Immature natural killer cell (primary cell): ENCODE measurements at regions not wholly inside any gene's neighbourhood (a gene's known extent, or its start where the extent isn't known, plus 50 kb on each side); places are given as distances from the start of the nearest gene placed in this dataset.
A peak's percentile ranks its signal among the peaks of the same experiment; 100 is the strongest.

Experiments
- DNase-seq, 3 donors: peaks; one replicate each; pipeline ENCODE4 v3.0.0; 2022; ENCODE audit warnings: mixed read lengths in 1 of 3
- H3K27ac Mint-ChIP-seq, 6 donors: one replicate each; pipeline ENCODE4 v1.8.0; 2020; ENCODE audit warnings: mixed read lengths in 6 of 6, mild to moderate bottlenecking in 5 of 6, inconsistent platforms in 4 of 6, moderate library complexity in 3 of 6
- H3K27me3 Mint-ChIP-seq, 3 donors: one replicate each; pipeline ENCODE4 v1.8.0; 2020 to 2021; ENCODE audit warnings: low read depth in 3 of 3, mild to moderate bottlenecking in 3 of 3, mixed read lengths in 3 of 3, moderate library complexity in 3 of 3, inconsistent platforms in 1 of 3
- H3K36me3 Mint-ChIP-seq, 3 donors: one replicate each; pipeline ENCODE4 v1.8.0; 2020; ENCODE audit warnings: mixed read lengths in 3 of 3, inconsistent platforms in 2 of 3, mild to moderate bottlenecking in 2 of 3
- H3K4me1 Mint-ChIP-seq, 2 donors: one replicate each; pipeline ENCODE4 v1.8.0; 2020; ENCODE audit warnings: inconsistent platforms in 2 of 2, mild to moderate bottlenecking in 2 of 2, mixed read lengths in 2 of 2, moderate library complexity in 1 of 2
- H3K4me3 Mint-ChIP-seq, 5 donors: one replicate each; pipeline ENCODE4 v1.8.0; 2020; ENCODE audit warnings: mild to moderate bottlenecking in 5 of 5, mixed read lengths in 5 of 5, inconsistent platforms in 3 of 5, moderate library complexity in 3 of 5
- H3K9me3 Mint-ChIP-seq, 6 donors: one replicate each; pipeline ENCODE4 v1.8.0; 2020; ENCODE audit warnings: mild to moderate bottlenecking in 6 of 6, mixed read lengths in 6 of 6, inconsistent platforms in 4 of 6, moderate library complexity in 3 of 6

- Mint-ChIP-seq H3K4me1 (peaks cover 7 to 13% of the 10 kb centered on the region in 2 donors), H3K9me3 (peaks cover 0 to 24% (median 6%) of the 10 kb centered on the region in 6 donors), H3K4me3 (no peak overlapping the region), H3K27me3 (peaks cover 0 to 2% (median 0%) of the 10 kb centered on the region in 3 donors), H3K36me3 (peaks cover 0 to 3% (median 0%) of the 10 kb centered on the region in 3 donors), H3K27ac (no peak overlapping the region)
- no peak for DNase-seq
These were observed 806.8 kb downstream of the PCDH18 start for GRCh38 chr4:136725286-136726081.

- DNase-seq, result no peak
- peaks cover 0 to 19% (median 2%) of the 10 kb centered on the region in 6 donors for H3K9me3 Mint-ChIP-seq
- H3K4me3 Mint-ChIP-seq, result peak overlapping the region in 1 of 5 donors; percentile 50
- peaks cover 0 to 1% of the 10 kb centered on the region in 2 donors for H3K4me1 Mint-ChIP-seq
- H3K36me3 Mint-ChIP-seq, result no peaks in the 10 kb centered on the region
- H3K27me3 Mint-ChIP-seq, result peaks cover 0 to 3% (median 0%) of the 10 kb centered on the region in 3 donors
- no peak overlapping the region for H3K27ac Mint-ChIP-seq
These were observed 819.2 kb downstream of the PCDH18 start for GRCh38 chr4:136713140-136713539.

- no peak for DNase-seq
- Mint-ChIP-seq H3K27ac (no peak overlapping the region), H3K27me3 (peaks cover 0 to 6% (median 0%) of the 10 kb centered on the region in 3 donors), H3K36me3 (no peaks in the 10 kb centered on the region), H3K4me1 (peaks cover 0 to 1% of the 10 kb centered on the region in 2 donors), H3K4me3 (no peak overlapping the region), H3K9me3 (peaks cover 0 to 19% (median under 1%) of the 10 kb centered on the region in 6 donors)
These were observed 822.4 kb downstream of the PCDH18 start for GRCh38 chr4:136709897-136710296.

- Mint-ChIP-seq H3K4me3 (no peak overlapping the region), H3K9me3 (peaks cover 0 to 13% (median under 1%) of the 10 kb centered on the region in 6 donors)
These were observed 825.4 kb downstream of the PCDH18 start for GRCh38 chr4:136706942-136707341.

GRCh38 chr4:136699905-136700304, 832.4 kb downstream of the PCDH18 start:
- Mint-ChIP-seq H3K4me3 (no peak overlapping the region), H3K27me3 (peaks cover 0 to 3% (median 2%) of the 10 kb centered on the region in 3 donors), H3K27ac (no peak overlapping the region), H3K9me3 (peaks cover 0 to 19% (median 5%) of the 10 kb centered on the region in 6 donors), H3K36me3 (no peaks in the 10 kb centered on the region), H3K4me1 (no peaks in the 10 kb centered on the region)
- DNase-seq, result no peak

More at GRCh38 chr4:136706942-136707341, 825.4 kb downstream of the PCDH18 start:
- Mint-ChIP-seq H3K27me3 (peaks cover 0 to 3% (median 0%) of the 10 kb centered on the region in 3 donors), H3K4me1 (no peaks in the 10 kb centered on the region), H3K27ac (no peak overlapping the region), H3K36me3 (no peaks in the 10 kb centered on the region)
- no peak for DNase-seq

- no peak for DNase-seq
- H3K27me3 Mint-ChIP-seq, result peaks cover 0 to 6% (median under 1%) of the 10 kb centered on the region in 3 donors
These were observed 840.7 kb downstream of the PCDH18 start for GRCh38 chr4:136691607-136692006.

GRCh38 chr4:136690360-136690759, 841.9 kb downstream of the PCDH18 start:
- Mint-ChIP-seq H3K9me3 (peaks cover 0 to 19% (median 4%) of the 10 kb centered on the region in 6 donors), H3K4me1 (peaks cover 0 to 9% of the 10 kb centered on the region in 2 donors), H3K27me3 (peaks cover 0 to 3% (median 0%) of the 10 kb centered on the region in 3 donors), H3K27ac (no peak overlapping the region), H3K36me3 (peaks cover 0 to 5% (median 4%) of the 10 kb centered on the region in 3 donors), H3K4me3 (no peak overlapping the region)
- no peak for DNase-seq

More at GRCh38 chr4:136691607-136692006, 840.7 kb downstream of the PCDH18 start:
- peaks cover 0 to 26% (median 3%) of the 10 kb centered on the region in 6 donors for H3K9me3 Mint-ChIP-seq
- H3K4me1 Mint-ChIP-seq, result peaks cover 0 to 6% of the 10 kb centered on the region in 2 donors
- peaks cover 0 to 5% (median 4%) of the 10 kb centered on the region in 3 donors for H3K36me3 Mint-ChIP-seq
- H3K4me3 Mint-ChIP-seq, result no peak overlapping the region
- no peak overlapping the region for H3K27ac Mint-ChIP-seq

- no peak overlapping the region for H3K27ac Mint-ChIP-seq
- H3K4me1 Mint-ChIP-seq, result peaks cover 0 to 9% of the 10 kb centered on the region in 2 donors
- peaks cover 0 to 3% (median 3%) of the 10 kb centered on the region in 3 donors for H3K27me3 Mint-ChIP-seq
- peaks cover 0 to 5% (median 4%) of the 10 kb centered on the region in 3 donors for H3K36me3 Mint-ChIP-seq
- DNase-seq, result no peak
- H3K9me3 Mint-ChIP-seq, result peaks cover 0 to 24% (median 7%) of the 10 kb centered on the region in 6 donors
- no peak overlapping the region for H3K4me3 Mint-ChIP-seq
These were observed 844.7 kb downstream of the PCDH18 start for GRCh38 chr4:136687596-136687995.

- peaks cover 0 to 24% (median 7%) of the 10 kb centered on the region in 6 donors for H3K9me3 Mint-ChIP-seq
- peaks cover 0 to 3% (median 3%) of the 10 kb centered on the region in 3 donors for H3K27me3 Mint-ChIP-seq
- DNase-seq, result no peak
- no peak overlapping the region for H3K27ac Mint-ChIP-seq
- H3K36me3 Mint-ChIP-seq, result peaks cover 0 to 5% (median 4%) of the 10 kb centered on the region in 3 donors
- peaks cover 0 to 9% of the 10 kb centered on the region in 2 donors for H3K4me1 Mint-ChIP-seq
- H3K4me3 Mint-ChIP-seq, result no peak overlapping the region
These were observed 845.2 kb downstream of the PCDH18 start for GRCh38 chr4:136687118-136687517.

GRCh38 chr4:136680761-136681160, 851.5 kb downstream of the PCDH18 start:
- H3K4me1 Mint-ChIP-seq, result no peaks in the 10 kb centered on the region
- no peak overlapping the region for H3K4me3 Mint-ChIP-seq
- DNase-seq, result no peak
- peaks cover 0 to 17% (median 5%) of the 10 kb centered on the region in 6 donors for H3K9me3 Mint-ChIP-seq
- no peaks in the 10 kb centered on the region for H3K36me3 Mint-ChIP-seq
- peaks cover 2 to 3% (median 2%) of the 10 kb centered on the region in 3 donors for H3K27me3 Mint-ChIP-seq
- no peak overlapping the region for H3K27ac Mint-ChIP-seq

GRCh38 chr4:136680271-136680670, 852.0 kb downstream of the PCDH18 start:
- Mint-ChIP-seq H3K36me3 (no peaks in the 10 kb centered on the region), H3K27me3 (peaks cover 2 to 3% (median 2%) of the 10 kb centered on the region in 3 donors), H3K27ac (no peak overlapping the region), H3K4me1 (no peaks in the 10 kb centered on the region), H3K9me3 (peaks cover 0 to 12% (median 5%) of the 10 kb centered on the region in 6 donors), H3K4me3 (no peak overlapping the region)
- DNase-seq, result no peak

GRCh38 chr4:136670265-136670664, 862.0 kb downstream of the PCDH18 start:
- Mint-ChIP-seq H3K36me3 (no peaks in the 10 kb centered on the region), H3K27ac (no peak overlapping the region), H3K27me3 (peaks cover 0 to 2% (median 0%) of the 10 kb centered on the region in 3 donors), H3K9me3 (peaks cover 0 to 14% (median 3%) of the 10 kb centered on the region in 6 donors), H3K4me3 (no peak overlapping the region), H3K4me1 (no peaks in the 10 kb centered on the region)
- DNase-seq, result no peak

GRCh38 chr4:136664988-136665387, 867.3 kb downstream of the PCDH18 start:
- H3K4me1 Mint-ChIP-seq, result no peaks in the 10 kb centered on the region
- no peak overlapping the region for H3K27ac Mint-ChIP-seq
- H3K4me3 Mint-ChIP-seq, result no peak overlapping the region
- no peak for DNase-seq
- peaks cover 4 to 5% (median 4%) of the 10 kb centered on the region in 3 donors for H3K36me3 Mint-ChIP-seq
- peaks cover 0 to 2% (median 2%) of the 10 kb centered on the region in 3 donors for H3K27me3 Mint-ChIP-seq
- peaks cover 4 to 32% (median 7%) of the 10 kb centered on the region in 6 donors for H3K9me3 Mint-ChIP-seq

GRCh38 chr4:136662539-136662938, 869.8 kb downstream of the PCDH18 start:
- peaks cover 4 to 43% (median 7%) of the 10 kb centered on the region in 6 donors for H3K9me3 Mint-ChIP-seq
- no peak overlapping the region for H3K4me3 Mint-ChIP-seq
- H3K27ac Mint-ChIP-seq, result no peak overlapping the region
- DNase-seq, result no peak
- H3K36me3 Mint-ChIP-seq, result peaks cover 5 to 8% (median 7%) of the 10 kb centered on the region in 3 donors
- peaks cover 0 to 2% (median 2%) of the 10 kb centered on the region in 3 donors for H3K27me3 Mint-ChIP-seq
- H3K4me1 Mint-ChIP-seq, result no peaks in the 10 kb centered on the region
